A673 (cell line): ENCODE measurements at regions not wholly inside any gene's neighbourhood (a gene's known extent, or its start where the extent isn't known, plus 50 kb on each side); places are given as distances from the start of the nearest gene placed in this dataset.

Source experiments
- CTCF ChIP-seq: fragments of 300-800, 200-600 bp; sonication (generic); conservative IDR thresholded peaks from 2 replicates; pipeline ENCODE4 v1.5.1; 2017; ENCODE audit warnings: low read depth, mild to moderate bottlenecking, antibody characterized with exemption, low read length, moderate library complexity, mixed read lengths
- EZH2 ChIP-seq: fragments of 200-600 bp; sonication (generic); IDR thresholded peaks from 2 replicates; pipeline ENCODE4 v1.6.1; 2017; ENCODE audit warnings: borderline replicate concordance, low read depth, mild to moderate bottlenecking, mixed read lengths, antibody characterized with exemption, low read length; ENCODE audit not compliant: poor library complexity, severe bottlenecking

GRCh38 chr2:2805263-2805662 is 474.2 kb upstream of the MYT1L start:
- TF ChIP-seq CTCF (no peak), EZH2 (no peak)
